ENCODE measurements at regions not wholly inside any gene's neighbourhood (a gene's known extent, or its start where the extent isn't known, plus 50 kb on each side); places are given as distances from the start of the nearest gene placed in this dataset.

DNA sequence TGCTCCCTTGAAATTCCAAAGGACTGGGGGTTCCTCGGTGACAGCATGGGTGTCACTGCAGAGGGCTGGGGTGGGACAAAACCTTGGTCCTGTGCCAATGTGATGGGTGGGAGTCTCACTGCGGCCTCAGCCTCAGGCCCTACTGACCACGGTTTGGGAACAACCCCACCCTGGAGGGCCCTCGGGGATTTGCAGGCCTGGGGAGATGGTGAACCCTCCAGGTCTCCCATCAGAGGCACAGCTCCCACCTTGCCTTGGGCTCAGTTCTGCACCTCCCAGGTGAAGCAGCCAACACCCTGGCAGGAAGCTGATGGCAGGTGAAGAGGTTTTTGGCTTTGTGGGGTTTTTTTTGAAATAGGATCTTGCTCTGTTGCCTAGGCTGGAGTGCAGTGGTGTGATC lies 286.8 kb downstream of the PBX3 start:
- no peak overlapping the region for H2BK120ac ChIP-seq (replicated peaks; ENCODE audit: low read depth, low read length)
- no peak overlapping the region for H3K23ac ChIP-seq (ENCODE audit: insufficient read length)
- CTCF ChIA-PET (ENCODE audit: partially characterized antibody): interaction anchor here (1.7 kb wide), 1 partner anchor 16 kb away, joined by 4 read pairs; no protein-coding TSS in a partner anchor
- no peak overlapping the region for H2BK15ac ChIP-seq (ENCODE audit: low read length)
- POLR2A ChIA-PET (ENCODE audit: partially characterized antibody): interaction anchor here (1.1 kb wide), 1 partner anchor 36 kb away, joined by 3 read pairs; no protein-coding TSS in a partner anchor
- peaks cover 0 to 5% (median 0%) of the 10 kb centered on the region in 4 experiments; a peak in 2 of 7 replicates for H3K4me1 ChIP-seq (replicated peaks in 1 of 4; ENCODE audit: control insufficient read depth in 3 of 4, insufficient read depth in 4 of 4, low read length in 3 of 4)
- no peaks in the 10 kb centered on the region for H3K23me2 ChIP-seq (ENCODE audit: low read depth, low read length)
- no peak overlapping the region for H2AFZ ChIP-seq (ENCODE audit: low read length)
- no peak for FAIRE-seq
- H2BK20ac ChIP-seq (ENCODE audit: low read length): no peak overlapping the region
- no peaks in the 10 kb centered on the region for H3K79me1 ChIP-seq (ENCODE audit: low read depth, low read length)
- H3K18ac ChIP-seq (ENCODE audit: extremely low read depth, low read length): no peak overlapping the region
- 91% methylated on average over 4 of the region's 4 CpGs; no CpG with 5 or more reads in 1 of the 2 experiments for WGBS, 2 experiments (ENCODE audit: extremely low coverage in 1 of 2, insufficient coverage in 1 of 2, insufficient read length in 1 of 2, insufficient replicate concordance in 2 of 2, low coverage in 1 of 2, low lambda C conversion rate in 2 of 2, missing lambda C conversion rate in 1 of 2)
- H3K27me3 ChIP-seq (replicated peaks in 1 of 4; ENCODE audit: control insufficient read depth in 3 of 4, extremely low read depth in 1 of 4, insufficient read depth in 3 of 4, low read length in 3 of 4): no peaks in the 10 kb centered on the region
- H4K20me1 ChIP-seq (replicated peaks in 1 of 2; ENCODE audit: control insufficient read depth in 1 of 2, insufficient read depth in 2 of 2, low read length in 2 of 2): no peaks in the 10 kb centered on the region
- H2BK5ac ChIP-seq (ENCODE audit: low read depth, low read length): no peak overlapping the region
- H3K4me3 ChIP-seq (ENCODE audit: extremely low read depth in 1 of 4, insufficient read depth in 2 of 4, low read depth in 3 of 4, low read length in 4 of 4): no peak overlapping the region
- H3K9ac ChIP-seq (replicated peaks in 1 of 4; ENCODE audit: extremely low read depth in 1 of 4, low read depth in 3 of 4, low read length in 3 of 4): no peak overlapping the region
- no peaks in the 10 kb centered on the region for H3K79me2 ChIP-seq (ENCODE audit: control insufficient read depth in 1 of 2, insufficient read depth in 2 of 2, low read length in 2 of 2)
- H2AK5ac ChIP-seq (ENCODE audit: low read depth, low read length): no peak overlapping the region
- H3K27ac ChIP-seq (ENCODE audit: low read depth, low read length): no peak overlapping the region
- H4K91ac ChIP-seq (replicated peaks; ENCODE audit: insufficient read length, low read length): no peak overlapping the region
- no peak overlapping the region for H3K56ac ChIP-seq (replicated peaks; ENCODE audit: insufficient read length, low read depth, low read length)
- H4K5ac ChIP-seq (ENCODE audit: insufficient read length, low read depth, low read length): no peak overlapping the region
- H4K8ac ChIP-seq (ENCODE audit: extremely low read depth, insufficient read depth, low read length): no peak overlapping the region
- H2BK12ac ChIP-seq (ENCODE audit: low read depth, low read length): no peak overlapping the region
- no peak overlapping the region for H3K4me2 ChIP-seq (ENCODE audit: insufficient read depth in 1 of 2, low read depth in 2 of 2, low read length in 2 of 2)
- H3K4ac ChIP-seq (replicated peaks; ENCODE audit: insufficient read length, low read depth, low read length): no peak overlapping the region
- no peak for DNase-seq (ENCODE audit: low read depth in 1 of 2, low spot score in 2 of 2)
- H3K9me3 ChIP-seq (ENCODE audit: insufficient read depth in 2 of 2, low read depth in 1 of 2, low read length in 1 of 2): no peaks in the 10 kb centered on the region
- no peak overlapping the region for H3K14ac ChIP-seq (ENCODE audit: insufficient read length)
- H3K36me3 ChIP-seq (ENCODE audit: control insufficient read depth in 2 of 4, insufficient read depth in 4 of 4, low read length in 3 of 4): no peaks in the 10 kb centered on the region
- no peak for TF ChIP-seq BACH1 (IDR thresholded peaks at IDR 0.05; ENCODE audit: low read length)
- no peak for TF ChIP-seq TAF1 (IDR thresholded peaks at IDR 0.05; ENCODE audit: low read depth, low read length)
- TF ChIP-seq GABPA (IDR thresholded peaks at IDR 0.05; ENCODE audit: borderline replicate concordance, insufficient read depth, low read length): no peak
- TF ChIP-seq CHD2 (IDR thresholded peaks at IDR 0.05; ENCODE audit: low read length): no peak
- no peak for TF ChIP-seq HDAC6 (IDR thresholded peaks at IDR 0.05; ENCODE audit: low read depth, low read length)
- TF ChIP-seq ZNF274 (IDR thresholded peaks at IDR 0.05; ENCODE audit: borderline replicate concordance, extremely low read depth, low read length): no peak
- TF ChIP-seq ASH2L (IDR thresholded peaks at IDR 0.05; ENCODE audit: low read length): no peak
- no peak for TF ChIP-seq E2F6 (IDR thresholded peaks at IDR 0.05)
